Peyer's patch (tissue), 4 donors: ENCODE measurements at regions not wholly inside any gene's neighbourhood (a gene's known extent, or its start where the extent isn't known, plus 50 kb on each side); places are given as distances from the start of the nearest gene placed in this dataset.

Experiments used
- DNase-seq, 3 donors: peaks; one replicate each; pipeline ENCODE4 v3.0.0-alpha.2; 2017 to 2019
- H3K27ac ChIP-seq, 4 donors: fragments of 200-600 bp; sonication (generic); one replicate each; pipeline ENCODE4 v1.5.1; 2016 to 2019
- H3K27me3 ChIP-seq, 2 donors: fragments of 200-600 bp; sonication (generic); one replicate each; pipeline ENCODE4 v1.5.1; 2019
- H3K36me3 ChIP-seq, 3 donors: fragments of 200-600 bp; sonication (generic); one replicate each; pipeline ENCODE4 v1.5.1; 2016 to 2019
- H3K4me1 ChIP-seq, 4 donors: fragments of 200-600 bp; sonication (generic); one replicate each; pipeline ENCODE4 v1.5.1; 2016 to 2019
- H3K4me3 ChIP-seq, 4 donors: fragments of 200-600 bp; sonication (generic); 1 replicate in 3 of 4; 2 replicates in 1 of 4; pipeline ENCODE4 v1.5.1; 2016 to 2019; ENCODE audit warnings: mild to moderate bottlenecking in 1 of 4
- H3K9me3 ChIP-seq, 4 donors: fragments of 200-600 bp; sonication (generic); one replicate each; pipeline ENCODE4 v1.5.1; 2016 to 2019; ENCODE audit warnings: mild to moderate bottlenecking in 1 of 4
- POLR2A ChIP-seq, 2 donors: fragments of 450-650 bp; IDR thresholded peaks; one replicate each; pipeline ENCODE4 v1.5.1; 2017; ENCODE audit warnings: antibody characterized with exemption in 2 of 2, mild to moderate bottlenecking in 2 of 2, moderate library complexity in 2 of 2
- TF ChIP-seq, protein P1 (sequence below), 6 experiments: fragments of 450-650 bp in 4 of 6; fragments of 200-600 bp in 2 of 6; sonication (generic) in 1 of 6; IDR thresholded peaks; one replicate each; pipeline ENCODE4 v1.5.1; 2017 to 2019; ENCODE audit warnings: antibody characterized with exemption in 6 of 6, mild to moderate bottlenecking in 3 of 6, moderate library complexity in 1 of 6

DNA sequence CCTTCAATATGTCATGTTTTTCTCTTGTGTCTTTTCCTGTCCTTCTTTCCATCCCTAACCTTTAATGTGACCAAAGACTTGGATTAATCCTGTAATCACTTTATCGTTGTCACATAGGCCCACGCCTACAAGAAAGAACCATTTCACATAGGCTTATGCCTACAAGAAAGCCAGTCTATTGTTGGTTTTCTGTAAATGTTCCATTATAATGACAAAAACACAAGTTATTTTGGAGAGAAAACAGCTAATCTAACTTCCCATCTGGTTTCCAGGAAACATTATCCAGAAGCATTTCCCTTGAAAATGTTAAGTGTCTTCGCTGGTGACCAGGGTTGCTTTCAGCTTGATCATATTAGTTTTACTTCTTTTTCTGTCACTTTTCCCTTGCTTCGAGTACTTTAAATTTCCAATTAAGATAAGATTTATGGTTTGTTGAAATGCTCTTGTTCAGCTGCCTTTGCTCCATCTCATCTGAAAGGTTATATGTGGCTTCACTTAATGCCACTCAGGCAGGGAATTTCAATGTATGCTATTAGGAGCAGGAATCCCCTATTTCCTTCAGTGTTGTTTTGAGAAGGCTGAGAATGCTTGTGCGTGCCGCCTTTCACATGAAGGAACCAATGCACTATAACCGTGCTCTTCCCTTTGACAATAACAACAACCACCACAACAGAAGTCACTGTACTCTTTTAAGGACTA lies 708.2 kb downstream of the EFNB2 start:
- H3K36me3 ChIP-seq = no peaks in the 10 kb centered on the region
- no peak overlapping the region for H3K27ac ChIP-seq
- no peaks in the 10 kb centered on the region for H3K9me3 ChIP-seq
- H3K27me3 ChIP-seq = no peaks in the 10 kb centered on the region
- H3K4me1 ChIP-seq = no peaks in the 10 kb centered on the region
- TF ChIP-seq POLR2A (IDR thresholded peaks at IDR 0.05) = no peak
- TF ChIP-seq, protein P1, sequence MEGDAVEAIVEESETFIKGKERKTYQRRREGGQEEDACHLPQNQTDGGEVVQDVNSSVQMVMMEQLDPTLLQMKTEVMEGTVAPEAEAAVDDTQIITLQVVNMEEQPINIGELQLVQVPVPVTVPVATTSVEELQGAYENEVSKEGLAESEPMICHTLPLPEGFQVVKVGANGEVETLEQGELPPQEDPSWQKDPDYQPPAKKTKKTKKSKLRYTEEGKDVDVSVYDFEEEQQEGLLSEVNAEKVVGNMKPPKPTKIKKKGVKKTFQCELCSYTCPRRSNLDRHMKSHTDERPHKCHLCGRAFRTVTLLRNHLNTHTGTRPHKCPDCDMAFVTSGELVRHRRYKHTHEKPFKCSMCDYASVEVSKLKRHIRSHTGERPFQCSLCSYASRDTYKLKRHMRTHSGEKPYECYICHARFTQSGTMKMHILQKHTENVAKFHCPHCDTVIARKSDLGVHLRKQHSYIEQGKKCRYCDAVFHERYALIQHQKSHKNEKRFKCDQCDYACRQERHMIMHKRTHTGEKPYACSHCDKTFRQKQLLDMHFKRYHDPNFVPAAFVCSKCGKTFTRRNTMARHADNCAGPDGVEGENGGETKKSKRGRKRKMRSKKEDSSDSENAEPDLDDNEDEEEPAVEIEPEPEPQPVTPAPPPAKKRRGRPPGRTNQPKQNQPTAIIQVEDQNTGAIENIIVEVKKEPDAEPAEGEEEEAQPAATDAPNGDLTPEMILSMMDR (IDR thresholded peaks at IDR 0.05) = no peak
- no peak for DNase-seq
- H3K4me3 ChIP-seq = no peak overlapping the region

DNA sequence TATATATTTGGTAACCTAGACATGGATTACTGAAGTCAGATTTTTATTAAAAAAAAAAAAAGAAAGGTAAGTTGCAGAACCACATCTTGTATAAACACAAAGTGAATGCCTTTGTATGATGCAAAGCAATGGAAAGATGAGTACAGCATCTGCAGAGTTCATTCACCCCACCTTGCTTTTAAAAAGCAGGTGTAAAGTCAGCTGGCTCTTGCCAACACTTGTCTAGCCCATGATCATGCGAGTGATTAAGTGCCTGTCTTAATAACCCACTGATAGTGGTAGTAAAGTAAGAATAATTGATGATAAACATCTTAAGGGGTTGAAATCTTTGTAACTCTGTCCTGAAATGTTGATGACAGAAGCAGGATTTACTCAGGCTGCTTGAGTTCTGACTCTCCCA lies 710.4 kb downstream of the EFNB2 start:
- Histone ChIP-seq H3K27me3 (no peaks in the 10 kb centered on the region), H3K4me1 (no peaks in the 10 kb centered on the region), H3K4me3 (no peak overlapping the region), H3K36me3 (no peaks in the 10 kb centered on the region), H3K27ac (no peak overlapping the region), H3K9me3 (no peaks in the 10 kb centered on the region)
- TF ChIP-seq, protein P1 (IDR thresholded peaks at IDR 0.05) = no peak
- no peak for TF ChIP-seq POLR2A (IDR thresholded peaks at IDR 0.05)
- DNase-seq = no peak

DNA sequence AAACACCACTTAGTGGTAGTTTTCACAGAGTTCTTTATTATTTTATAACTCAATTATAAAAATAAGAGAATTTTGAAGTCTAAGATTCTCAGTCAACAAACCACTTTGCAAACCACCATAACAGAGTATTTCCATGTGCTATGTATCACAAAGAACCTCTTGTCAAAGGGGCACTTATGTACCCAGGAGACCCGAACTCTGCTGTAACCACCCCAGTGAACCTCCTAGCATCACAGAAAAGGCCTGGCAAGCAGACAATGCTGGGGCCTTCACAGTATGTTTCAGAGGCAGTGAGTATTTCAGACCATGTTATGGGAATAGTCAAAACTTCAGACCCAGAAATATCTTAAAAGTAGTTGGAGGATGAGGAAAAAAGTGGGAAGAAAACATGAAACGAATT lies 714.1 kb downstream of the EFNB2 start:
- H3K4me1 ChIP-seq = no peaks in the 10 kb centered on the region
- H3K4me3 ChIP-seq = no peak overlapping the region
- no peaks in the 10 kb centered on the region for H3K9me3 ChIP-seq
- no peak for DNase-seq
- no peak overlapping the region for H3K27ac ChIP-seq
- H3K27me3 ChIP-seq = no peaks in the 10 kb centered on the region
- no peaks in the 10 kb centered on the region for H3K36me3 ChIP-seq
- TF ChIP-seq, protein P1 (IDR thresholded peaks at IDR 0.05) = no peak
- TF ChIP-seq POLR2A (IDR thresholded peaks at IDR 0.05) = no peak

DNA sequence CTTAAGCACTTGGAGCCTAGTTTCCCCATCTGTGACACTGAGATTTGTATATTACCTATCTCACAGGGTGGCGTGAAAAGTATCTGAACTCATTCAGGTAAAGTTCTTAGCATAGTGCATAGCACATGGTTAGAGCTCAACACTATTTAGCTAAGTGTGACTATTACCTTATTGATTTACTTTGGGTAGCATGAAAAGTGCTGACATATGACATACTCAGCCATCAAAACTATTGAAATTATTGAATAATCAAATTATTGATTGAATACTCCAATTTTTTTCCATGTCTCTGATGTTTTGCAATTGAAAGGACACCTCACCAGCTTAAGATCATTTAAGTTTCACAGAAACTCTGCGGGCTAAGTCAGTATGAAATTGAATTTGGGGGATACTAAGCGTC lies 715.0 kb downstream of the EFNB2 start:
- Histone ChIP-seq H3K36me3 (no peaks in the 10 kb centered on the region), H3K9me3 (no peaks in the 10 kb centered on the region), H3K4me1 (no peaks in the 10 kb centered on the region), H3K27ac (no peak overlapping the region), H3K4me3 (no peak overlapping the region), H3K27me3 (no peaks in the 10 kb centered on the region)
- TF ChIP-seq, protein P1 (IDR thresholded peaks at IDR 0.05) = no peak
- TF ChIP-seq POLR2A (IDR thresholded peaks at IDR 0.05) = no peak
- DNase-seq = no peak

DNA sequence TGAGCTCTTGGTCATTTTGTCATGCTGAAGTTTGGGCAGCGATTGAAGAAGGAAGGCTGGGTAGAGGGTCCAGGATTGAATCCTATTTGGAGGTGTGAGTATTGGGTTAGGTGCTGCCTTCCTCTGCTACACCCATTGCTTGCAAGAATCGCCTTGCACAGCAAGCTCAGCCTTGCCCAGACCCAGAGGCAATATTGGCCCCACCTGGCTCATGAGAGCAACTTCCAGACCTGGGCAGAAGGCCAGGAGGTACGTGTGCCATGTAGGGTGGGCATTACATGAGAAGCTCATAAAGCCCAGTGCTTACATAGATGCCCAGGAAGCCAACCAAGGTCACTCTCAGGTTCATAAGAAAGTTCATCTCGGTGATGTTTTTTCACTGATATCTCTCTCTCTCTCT lies 718.0 kb downstream of the EFNB2 start:
- Histone ChIP-seq H3K27me3 (no peaks in the 10 kb centered on the region), H3K4me3 (no peak overlapping the region), H3K27ac (no peak overlapping the region), H3K36me3 (no peaks in the 10 kb centered on the region), H3K9me3 (no peaks in the 10 kb centered on the region), H3K4me1 (no peaks in the 10 kb centered on the region)
- TF ChIP-seq, protein P1 (IDR thresholded peaks at IDR 0.05) = no peak
- TF ChIP-seq POLR2A (IDR thresholded peaks at IDR 0.05) = no peak
- no peak for DNase-seq

DNA sequence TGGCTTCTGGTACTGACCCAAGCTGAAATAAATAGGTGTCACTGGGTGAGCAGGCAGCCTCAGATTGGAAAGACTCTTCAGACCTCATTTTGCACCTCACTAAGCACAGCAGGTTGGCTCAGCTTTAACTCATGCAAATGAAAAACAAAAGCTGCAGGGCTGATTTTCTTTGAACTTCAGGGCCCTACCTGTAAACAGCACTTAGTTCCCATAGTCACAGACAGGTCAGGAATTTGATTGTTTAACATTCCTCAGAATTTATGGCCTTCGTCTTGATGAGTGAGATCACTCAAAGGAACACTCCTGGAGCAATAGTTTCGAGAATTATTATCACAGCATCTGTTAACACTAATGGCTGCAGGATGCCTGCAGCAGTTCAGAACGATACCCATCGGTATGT lies 718.5 kb downstream of the EFNB2 start:
- H3K4me3 ChIP-seq = no peak overlapping the region
- no peaks in the 10 kb centered on the region for H3K27me3 ChIP-seq

More for the DNA sequence above, 718.5 kb downstream of the EFNB2 start:
- no peaks in the 10 kb centered on the region for H3K36me3 ChIP-seq
- TF ChIP-seq POLR2A (IDR thresholded peaks at IDR 0.05) = no peak
- TF ChIP-seq, protein P1 (IDR thresholded peaks at IDR 0.05) = no peak
- no peaks in the 10 kb centered on the region for H3K9me3 ChIP-seq
- H3K4me1 ChIP-seq = no peaks in the 10 kb centered on the region
- no peak for DNase-seq
- no peak overlapping the region for H3K27ac ChIP-seq
